ENCODE measurements at regions not wholly inside any gene's neighbourhood (a gene's known extent, or its start where the extent isn't known, plus 50 kb on each side); places are given as distances from the start of the nearest gene placed in this dataset.

- no peaks in the 10 kb centered on the region for H3K27me3 Mint-ChIP-seq (ENCODE audit: low read depth in 2 of 2)
- Histone ChIP-seq H3K4me3 (ENCODE audit: low read length) (no peak overlapping the region), H3K9me3 (ENCODE audit: control insufficient read depth, insufficient read depth, low read length) (no peaks in the 10 kb centered on the region), H3K27me3 (ENCODE audit: control insufficient read depth, insufficient read depth, low read length) (no peaks in the 10 kb centered on the region), H3K4me1 (ENCODE audit: control insufficient read depth, insufficient read depth, low read length) (peaks cover 24% of the 10 kb centered on the region), H3K27ac (ENCODE audit: low read length) (no peak overlapping the region), H3K36me3 (ENCODE audit: control insufficient read depth, insufficient read depth, low read length) (no peaks in the 10 kb centered on the region)
- H3K4me1 Mint-ChIP-seq: peaks cover 18 to 19% of the 10 kb centered on the region in 2 donors
- no peaks in the 10 kb centered on the region for H3K36me3 Mint-ChIP-seq
- 87% methylated on average over 10 of the region's 10 CpGs for WGBS (ENCODE audit: insufficient coverage)
- H3K9me3 Mint-ChIP-seq: no peaks in the 10 kb centered on the region
- ATAC-seq: no peak
- no peak overlapping the region for H3K27ac Mint-ChIP-seq
- TF ChIP-seq CTCF (IDR thresholded peaks at IDR 0.05): no peak
- intact Hi-C loops (cut with micrococcal nuclease): loop anchor here (10.0 kb wide), 2 partner anchors 63 to 253 kb away; no protein-coding TSS in a partner anchor
- no peak for DNase-seq
- H3K4me3 Mint-ChIP-seq: no peak overlapping the region
These were observed 366.0 kb downstream of the THBS2 start for GRCh38 chr6:168887621-168888020.

GRCh38 chr6:168886964-168887363 lies 366.7 kb downstream of the THBS2 start:
- H3K9me3 ChIP-seq (ENCODE audit: control insufficient read depth, insufficient read depth, low read length): no peaks in the 10 kb centered on the region
- H3K36me3 ChIP-seq (ENCODE audit: control insufficient read depth, insufficient read depth, low read length): no peaks in the 10 kb centered on the region
- H3K27ac ChIP-seq (ENCODE audit: low read length): no peak overlapping the region
- H3K27me3 ChIP-seq (ENCODE audit: control insufficient read depth, insufficient read depth, low read length): no peaks in the 10 kb centered on the region
- 96% methylated on average over 11 of the region's 12 CpGs for WGBS (ENCODE audit: insufficient coverage)
- H3K4me1 ChIP-seq (ENCODE audit: control insufficient read depth, insufficient read depth, low read length): peaks cover 25% of the 10 kb centered on the region
- no peak overlapping the region for H3K4me3 ChIP-seq (ENCODE audit: low read length)
- Mint-ChIP-seq H3K4me3 (no peak overlapping the region), H3K27me3 (ENCODE audit: low read depth in 2 of 2) (no peaks in the 10 kb centered on the region), H3K27ac (no peak overlapping the region), H3K36me3 (no peaks in the 10 kb centered on the region), H3K9me3 (no peaks in the 10 kb centered on the region), H3K4me1 (peaks cover 20 to 22% of the 10 kb centered on the region in 2 donors)
- DNase-seq: no peak
- intact Hi-C loops (cut with micrococcal nuclease): loop anchor here (10.0 kb wide), 2 partner anchors 62 to 252 kb away; no protein-coding TSS in a partner anchor
- TF ChIP-seq CTCF (IDR thresholded peaks at IDR 0.05): no peak
- ATAC-seq: no peak

GRCh38 chr6:168885751-168886742 lies 367.6 kb downstream of the THBS2 start:
- Histone ChIP-seq H3K27me3 (ENCODE audit: control insufficient read depth, insufficient read depth, low read length) (no peaks in the 10 kb centered on the region), H3K9me3 (ENCODE audit: control insufficient read depth, insufficient read depth, low read length) (no peaks in the 10 kb centered on the region), H3K36me3 (ENCODE audit: control insufficient read depth, insufficient read depth, low read length) (no peaks in the 10 kb centered on the region), H3K4me3 (ENCODE audit: low read length) (no peak overlapping the region), H3K27ac (ENCODE audit: low read length) (no peak overlapping the region), H3K4me1 (ENCODE audit: control insufficient read depth, insufficient read depth, low read length) (peaks cover 25% of the 10 kb centered on the region)
- H3K27me3 Mint-ChIP-seq (ENCODE audit: low read depth in 2 of 2): no peaks in the 10 kb centered on the region
- no peak overlapping the region for H3K4me3 Mint-ChIP-seq
- intact Hi-C loops (cut with micrococcal nuclease): loop anchor here (10.0 kb wide), 2 partner anchors 61 to 251 kb away; no protein-coding TSS in a partner anchor
- H3K27ac Mint-ChIP-seq: no peak overlapping the region
- DNase-seq (no peak), ATAC-seq (no peak)
- no peaks in the 10 kb centered on the region for H3K9me3 Mint-ChIP-seq
- H3K4me1 Mint-ChIP-seq: peaks cover 24 to 28% of the 10 kb centered on the region in 2 donors
- no peak for TF ChIP-seq CTCF (IDR thresholded peaks at IDR 0.05)
- no peaks in the 10 kb centered on the region for H3K36me3 Mint-ChIP-seq
- WGBS (ENCODE audit: insufficient coverage): 95% methylated on average over 51 of the region's 51 CpGs

Measured in natural killer cell (primary cell).